GM23338 (cell line): ENCODE measurements at regions not wholly inside any gene's neighbourhood (a gene's known extent, or its start where the extent isn't known, plus 50 kb on each side); places are given as distances from the start of the nearest gene placed in this dataset.

Experiments used
- CREB1 ChIP-seq: fragments of 250-450 bp; sonication (Bioruptor Pico); IDR thresholded peaks from 2 replicates; pipeline ENCODE4 v1.5.0; 2020; ENCODE audit warnings: low read depth, mild to moderate bottlenecking, moderate library complexity
- EZH2 ChIP-seq: fragments of 200-600 bp; sonication (generic); IDR thresholded peaks from one replicate; pipeline ENCODE4 v1.8.0; 2017; ENCODE audit warnings: antibody characterized with exemption, mild to moderate bottlenecking, low read depth; ENCODE audit not compliant: unreplicated experiment
- EZH2phosphoT487 ChIP-seq: fragments of 200-600 bp; sonication (generic); IDR thresholded peaks from one replicate; pipeline ENCODE4 v1.8.1; 2018; ENCODE audit warnings: antibody characterized with exemption; ENCODE audit not compliant: unreplicated experiment
- JUNB ChIP-seq: IDR thresholded peaks from one replicate; pipeline ENCODE4 v1.6.1; 2016; ENCODE audit warnings: antibody characterized with exemption; ENCODE audit not compliant: unreplicated experiment
- NANOG ChIP-seq: IDR thresholded peaks from 2 replicates; pipeline ENCODE4 v1.6.1; 2016; ENCODE audit warnings: antibody characterized with exemption, borderline replicate concordance
- POLR2AphosphoS5 ChIP-seq: IDR thresholded peaks from 2 replicates; pipeline ENCODE4 v1.6.1; 2016; ENCODE audit warnings: antibody characterized with exemption, low read depth
- STAT1 ChIP-seq: IDR thresholded peaks from one replicate; pipeline ENCODE4 v1.6.1; 2016; ENCODE audit warnings: antibody characterized with exemption; ENCODE audit not compliant: unreplicated experiment
- ZNF331 ChIP-seq: fragments of 250-450 bp; sonication (Bioruptor Pico); IDR thresholded peaks from 2 replicates; pipeline ENCODE4 v1.5.0; 2020; ENCODE audit warnings: low read depth, mild to moderate bottlenecking, moderate library complexity
- TF ChIP-seq, protein P1 (sequence below), 2 experiments: fragments of 200-600 bp in 1 of 2; sonication (generic) in 1 of 2; conservative IDR thresholded peaks; 2 replicates each; pipeline versions ENCODE4 v1.5.1 to v1.6.1; 2016 to 2017; ENCODE audit warnings: antibody characterized with exemption in 2 of 2, low read depth in 2 of 2, mild to moderate bottlenecking in 2 of 2, moderate library complexity in 1 of 2
- TF ChIP-seq, protein P2 (sequence below): IDR thresholded peaks from one replicate; pipeline ENCODE4 v1.6.1; 2018; ENCODE audit warnings: antibody characterized with exemption; ENCODE audit not compliant: unreplicated experiment
- TF ChIP-seq, protein P3 (sequence below): fragments of 250-450 bp; sonication (Bioruptor Pico); IDR thresholded peaks from 2 replicates; pipeline ENCODE4 v1.5.0; 2020; ENCODE audit warnings: mild to moderate bottlenecking, moderate library complexity
- TF ChIP-seq, protein P4 (sequence below): IDR thresholded peaks from 2 replicates; pipeline ENCODE4 v1.6.1; 2016; ENCODE audit warnings: antibody characterized with exemption

DNA sequence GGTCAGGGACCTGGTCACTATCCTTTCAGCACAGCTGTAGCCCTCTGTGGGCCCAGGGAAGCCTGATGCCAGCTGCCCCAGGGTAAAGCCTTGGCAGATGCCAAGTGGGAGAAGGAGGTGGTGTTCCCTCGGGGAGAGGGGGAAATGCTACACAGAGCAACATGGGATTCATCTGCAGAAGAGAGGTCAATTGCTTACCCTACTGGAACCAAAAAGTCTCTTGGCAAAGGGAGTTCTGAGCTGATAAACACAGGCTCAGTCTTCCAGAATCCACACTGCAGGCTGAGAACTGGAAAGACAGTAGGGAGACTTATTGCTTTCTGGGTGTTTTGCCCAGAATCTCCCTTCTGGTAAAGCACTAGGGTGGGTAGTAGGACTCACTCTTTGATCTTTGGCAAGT lies 100.1 kb upstream of the NEO1 start:
- TF ChIP-seq POLR2AphosphoS5 (no peak), JUNB (no peak), EZH2 (no peak), STAT1 (no peak), CREB1 (CRISPR knock-in tag) (no peak), EZH2phosphoT487 (no peak), ZNF331 (CRISPR knock-in tag) (no peak), NANOG (no peak)
- TF ChIP-seq, protein P1, sequence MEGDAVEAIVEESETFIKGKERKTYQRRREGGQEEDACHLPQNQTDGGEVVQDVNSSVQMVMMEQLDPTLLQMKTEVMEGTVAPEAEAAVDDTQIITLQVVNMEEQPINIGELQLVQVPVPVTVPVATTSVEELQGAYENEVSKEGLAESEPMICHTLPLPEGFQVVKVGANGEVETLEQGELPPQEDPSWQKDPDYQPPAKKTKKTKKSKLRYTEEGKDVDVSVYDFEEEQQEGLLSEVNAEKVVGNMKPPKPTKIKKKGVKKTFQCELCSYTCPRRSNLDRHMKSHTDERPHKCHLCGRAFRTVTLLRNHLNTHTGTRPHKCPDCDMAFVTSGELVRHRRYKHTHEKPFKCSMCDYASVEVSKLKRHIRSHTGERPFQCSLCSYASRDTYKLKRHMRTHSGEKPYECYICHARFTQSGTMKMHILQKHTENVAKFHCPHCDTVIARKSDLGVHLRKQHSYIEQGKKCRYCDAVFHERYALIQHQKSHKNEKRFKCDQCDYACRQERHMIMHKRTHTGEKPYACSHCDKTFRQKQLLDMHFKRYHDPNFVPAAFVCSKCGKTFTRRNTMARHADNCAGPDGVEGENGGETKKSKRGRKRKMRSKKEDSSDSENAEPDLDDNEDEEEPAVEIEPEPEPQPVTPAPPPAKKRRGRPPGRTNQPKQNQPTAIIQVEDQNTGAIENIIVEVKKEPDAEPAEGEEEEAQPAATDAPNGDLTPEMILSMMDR (conservative IDR thresholded peaks at IDR 0.05; ENCODE audit: low read depth in 2 of 2), result no peak
- TF ChIP-seq, protein P2, sequence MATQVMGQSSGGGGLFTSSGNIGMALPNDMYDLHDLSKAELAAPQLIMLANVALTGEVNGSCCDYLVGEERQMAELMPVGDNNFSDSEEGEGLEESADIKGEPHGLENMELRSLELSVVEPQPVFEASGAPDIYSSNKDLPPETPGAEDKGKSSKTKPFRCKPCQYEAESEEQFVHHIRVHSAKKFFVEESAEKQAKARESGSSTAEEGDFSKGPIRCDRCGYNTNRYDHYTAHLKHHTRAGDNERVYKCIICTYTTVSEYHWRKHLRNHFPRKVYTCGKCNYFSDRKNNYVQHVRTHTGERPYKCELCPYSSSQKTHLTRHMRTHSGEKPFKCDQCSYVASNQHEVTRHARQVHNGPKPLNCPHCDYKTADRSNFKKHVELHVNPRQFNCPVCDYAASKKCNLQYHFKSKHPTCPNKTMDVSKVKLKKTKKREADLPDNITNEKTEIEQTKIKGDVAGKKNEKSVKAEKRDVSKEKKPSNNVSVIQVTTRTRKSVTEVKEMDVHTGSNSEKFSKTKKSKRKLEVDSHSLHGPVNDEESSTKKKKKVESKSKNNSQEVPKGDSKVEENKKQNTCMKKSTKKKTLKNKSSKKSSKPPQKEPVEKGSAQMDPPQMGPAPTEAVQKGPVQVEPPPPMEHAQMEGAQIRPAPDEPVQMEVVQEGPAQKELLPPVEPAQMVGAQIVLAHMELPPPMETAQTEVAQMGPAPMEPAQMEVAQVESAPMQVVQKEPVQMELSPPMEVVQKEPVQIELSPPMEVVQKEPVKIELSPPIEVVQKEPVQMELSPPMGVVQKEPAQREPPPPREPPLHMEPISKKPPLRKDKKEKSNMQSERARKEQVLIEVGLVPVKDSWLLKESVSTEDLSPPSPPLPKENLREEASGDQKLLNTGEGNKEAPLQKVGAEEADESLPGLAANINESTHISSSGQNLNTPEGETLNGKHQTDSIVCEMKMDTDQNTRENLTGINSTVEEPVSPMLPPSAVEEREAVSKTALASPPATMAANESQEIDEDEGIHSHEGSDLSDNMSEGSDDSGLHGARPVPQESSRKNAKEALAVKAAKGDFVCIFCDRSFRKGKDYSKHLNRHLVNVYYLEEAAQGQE, result no peak
- TF ChIP-seq, protein P3, sequence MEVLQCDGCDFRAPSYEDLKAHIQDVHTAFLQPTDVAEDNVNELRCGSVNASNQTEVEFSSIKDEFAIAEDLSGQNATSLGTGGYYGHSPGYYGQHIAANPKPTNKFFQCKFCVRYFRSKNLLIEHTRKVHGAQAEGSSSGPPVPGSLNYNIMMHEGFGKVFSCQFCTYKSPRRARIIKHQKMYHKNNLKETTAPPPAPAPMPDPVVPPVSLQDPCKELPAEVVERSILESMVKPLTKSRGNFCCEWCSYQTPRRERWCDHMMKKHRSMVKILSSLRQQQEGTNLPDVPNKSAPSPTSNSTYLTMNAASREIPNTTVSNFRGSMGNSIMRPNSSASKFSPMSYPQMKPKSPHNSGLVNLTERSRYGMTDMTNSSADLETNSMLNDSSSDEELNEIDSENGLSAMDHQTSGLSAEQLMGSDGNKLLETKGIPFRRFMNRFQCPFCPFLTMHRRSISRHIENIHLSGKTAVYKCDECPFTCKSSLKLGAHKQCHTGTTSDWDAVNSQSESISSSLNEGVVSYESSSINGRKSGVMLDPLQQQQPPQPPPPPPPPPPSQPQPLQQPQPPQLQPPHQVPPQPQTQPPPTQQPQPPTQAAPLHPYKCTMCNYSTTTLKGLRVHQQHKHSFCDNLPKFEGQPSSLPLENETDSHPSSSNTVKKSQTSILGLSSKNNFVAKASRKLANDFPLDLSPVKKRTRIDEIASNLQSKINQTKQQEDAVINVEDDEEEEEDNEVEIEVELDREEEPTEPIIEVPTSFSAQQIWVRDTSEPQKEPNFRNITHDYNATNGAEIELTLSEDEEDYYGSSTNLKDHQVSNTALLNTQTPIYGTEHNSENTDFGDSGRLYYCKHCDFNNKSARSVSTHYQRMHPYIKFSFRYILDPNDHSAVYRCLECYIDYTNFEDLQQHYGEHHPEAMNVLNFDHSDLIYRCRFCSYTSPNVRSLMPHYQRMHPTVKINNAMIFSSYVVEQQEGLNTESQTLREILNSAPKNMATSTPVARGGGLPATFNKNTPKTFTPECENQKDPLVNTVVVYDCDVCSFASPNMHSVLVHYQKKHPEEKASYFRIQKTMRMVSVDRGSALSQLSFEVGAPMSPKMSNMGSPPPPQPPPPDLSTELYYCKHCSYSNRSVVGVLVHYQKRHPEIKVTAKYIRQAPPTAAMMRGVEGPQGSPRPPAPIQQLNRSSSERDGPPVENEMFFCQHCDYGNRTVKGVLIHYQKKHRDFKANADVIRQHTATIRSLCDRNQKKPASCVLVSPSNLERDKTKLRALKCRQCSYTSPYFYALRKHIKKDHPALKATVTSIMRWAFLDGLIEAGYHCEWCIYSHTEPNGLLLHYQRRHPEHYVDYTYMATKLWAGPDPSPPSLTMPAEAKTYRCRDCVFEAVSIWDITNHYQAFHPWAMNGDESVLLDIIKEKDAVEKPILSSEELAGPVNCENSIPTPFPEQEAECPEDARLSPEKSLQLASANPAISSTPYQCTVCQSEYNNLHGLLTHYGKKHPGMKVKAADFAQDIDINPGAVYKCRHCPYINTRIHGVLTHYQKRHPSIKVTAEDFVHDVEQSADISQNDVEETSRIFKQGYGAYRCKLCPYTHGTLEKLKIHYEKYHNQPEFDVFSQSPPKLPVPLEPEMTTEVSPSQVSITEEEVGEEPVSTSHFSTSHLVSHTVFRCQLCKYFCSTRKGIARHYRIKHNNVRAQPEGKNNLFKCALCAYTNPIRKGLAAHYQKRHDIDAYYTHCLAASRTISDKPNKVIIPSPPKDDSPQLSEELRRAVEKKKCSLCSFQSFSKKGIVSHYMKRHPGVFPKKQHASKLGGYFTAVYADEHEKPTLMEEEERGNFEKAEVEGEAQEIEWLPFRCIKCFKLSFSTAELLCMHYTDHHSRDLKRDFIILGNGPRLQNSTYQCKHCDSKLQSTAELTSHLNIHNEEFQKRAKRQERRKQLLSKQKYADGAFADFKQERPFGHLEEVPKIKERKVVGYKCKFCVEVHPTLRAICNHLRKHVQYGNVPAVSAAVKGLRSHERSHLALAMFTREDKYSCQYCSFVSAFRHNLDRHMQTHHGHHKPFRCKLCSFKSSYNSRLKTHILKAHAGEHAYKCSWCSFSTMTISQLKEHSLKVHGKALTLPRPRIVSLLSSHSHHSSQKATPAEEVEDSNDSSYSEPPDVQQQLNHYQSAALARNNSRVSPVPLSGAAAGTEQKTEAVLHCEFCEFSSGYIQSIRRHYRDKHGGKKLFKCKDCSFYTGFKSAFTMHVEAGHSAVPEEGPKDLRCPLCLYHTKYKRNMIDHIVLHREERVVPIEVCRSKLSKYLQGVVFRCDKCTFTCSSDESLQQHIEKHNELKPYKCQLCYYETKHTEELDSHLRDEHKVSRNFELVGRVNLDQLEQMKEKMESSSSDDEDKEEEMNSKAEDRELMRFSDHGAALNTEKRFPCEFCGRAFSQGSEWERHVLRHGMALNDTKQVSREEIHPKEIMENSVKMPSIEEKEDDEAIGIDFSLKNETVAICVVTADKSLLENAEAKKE (CRISPR knock-in tag), result no peak
- TF ChIP-seq, protein P4, sequence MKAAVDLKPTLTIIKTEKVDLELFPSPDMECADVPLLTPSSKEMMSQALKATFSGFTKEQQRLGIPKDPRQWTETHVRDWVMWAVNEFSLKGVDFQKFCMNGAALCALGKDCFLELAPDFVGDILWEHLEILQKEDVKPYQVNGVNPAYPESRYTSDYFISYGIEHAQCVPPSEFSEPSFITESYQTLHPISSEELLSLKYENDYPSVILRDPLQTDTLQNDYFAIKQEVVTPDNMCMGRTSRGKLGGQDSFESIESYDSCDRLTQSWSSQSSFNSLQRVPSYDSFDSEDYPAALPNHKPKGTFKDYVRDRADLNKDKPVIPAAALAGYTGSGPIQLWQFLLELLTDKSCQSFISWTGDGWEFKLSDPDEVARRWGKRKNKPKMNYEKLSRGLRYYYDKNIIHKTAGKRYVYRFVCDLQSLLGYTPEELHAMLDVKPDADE, result no peak
